T1000 (cell line): ENCODE measurements at regions not wholly inside any gene's neighbourhood (a gene's known extent, or its start where the extent isn't known, plus 50 kb on each side); places are given as distances from the start of the nearest gene placed in this dataset.

Source experiments
- DNase-seq: peaks from one replicate; lab custom pipeline; 2025; ENCODE audit warnings: mixed read lengths; lab: John Stamatoyannopoulos, UW

DNA sequence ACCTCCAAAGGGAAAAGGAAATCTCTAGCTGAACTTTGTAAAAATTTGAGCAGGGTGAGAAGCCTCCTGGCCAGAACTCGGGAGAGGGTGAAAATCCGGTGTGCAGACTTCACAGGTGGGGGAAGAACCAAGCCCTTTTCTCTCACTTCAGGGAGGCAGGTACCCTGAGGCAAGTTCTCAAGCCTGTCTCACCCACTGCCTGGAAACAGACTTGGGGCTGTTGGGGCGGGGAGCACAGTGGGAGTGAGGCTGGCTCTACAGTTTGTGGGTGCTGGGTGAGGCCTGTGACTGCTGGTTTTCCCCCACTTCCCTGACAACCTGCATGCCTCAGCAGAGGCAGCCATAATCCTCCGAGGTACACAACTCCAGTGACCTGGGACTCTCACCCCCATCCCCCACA lies 187.1 kb downstream of the KIF4B start:
- DNase-seq, result no peak

DNA sequence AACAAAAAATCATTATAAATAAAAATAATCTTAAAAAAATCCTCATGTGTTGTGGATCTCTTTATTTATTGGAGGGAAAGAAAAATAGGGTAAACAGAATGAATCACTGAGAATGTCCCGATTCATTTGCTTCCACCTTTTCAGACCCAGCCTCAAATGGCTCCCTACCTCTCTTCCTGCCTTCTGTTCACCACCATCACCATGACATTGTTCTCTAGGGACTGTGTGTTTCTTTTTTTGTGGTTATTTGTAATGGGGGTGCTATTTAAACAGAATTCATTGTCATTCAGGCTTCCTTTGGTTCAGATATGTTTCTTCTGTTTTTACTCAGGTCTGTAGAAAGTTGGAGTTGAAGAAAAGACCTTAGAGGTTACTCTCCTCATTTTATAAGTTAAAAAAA lies 198.2 kb downstream of the KIF4B start:
- DNase-seq, result no peak

DNA sequence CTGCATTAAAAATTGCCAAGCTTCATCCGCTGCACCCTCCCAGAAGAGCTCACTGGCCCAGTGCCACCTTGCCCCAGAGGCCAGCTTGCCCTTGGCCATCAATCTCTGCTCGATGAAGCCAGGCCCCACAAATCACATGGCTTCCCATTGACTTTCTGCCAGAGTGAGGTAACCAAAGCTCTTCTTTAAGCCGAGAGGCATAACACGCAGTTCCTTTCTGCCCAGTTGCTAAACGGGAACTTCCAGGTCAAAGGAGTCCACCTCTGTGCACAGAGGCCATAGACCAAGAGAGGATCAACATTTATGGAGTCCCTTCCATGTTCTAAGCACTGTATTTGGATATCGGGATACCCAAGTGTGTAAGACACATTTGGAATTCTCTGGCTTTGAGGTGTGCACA lies 208.8 kb downstream of the KIF4B start:
- no peak for DNase-seq

DNA sequence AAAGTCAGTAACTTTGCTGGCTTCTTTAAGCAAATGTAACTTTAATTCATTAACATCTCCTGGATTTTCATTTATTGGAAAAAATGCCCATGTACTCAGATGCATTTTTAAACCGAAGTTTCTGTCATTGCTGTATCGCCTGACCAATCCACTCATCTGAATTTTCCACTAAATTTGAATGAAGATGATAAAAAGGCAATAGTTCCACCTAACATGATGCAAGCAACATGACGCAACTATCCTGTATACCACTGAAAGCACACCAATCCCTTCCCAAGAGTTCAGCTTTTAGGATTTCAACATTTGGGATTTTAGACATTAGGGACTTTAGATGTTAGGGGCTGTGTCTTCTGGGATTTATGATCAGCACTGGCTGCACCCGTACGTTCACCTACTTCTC lies 215.6 kb downstream of the KIF4B start:
- no peak for DNase-seq

DNA sequence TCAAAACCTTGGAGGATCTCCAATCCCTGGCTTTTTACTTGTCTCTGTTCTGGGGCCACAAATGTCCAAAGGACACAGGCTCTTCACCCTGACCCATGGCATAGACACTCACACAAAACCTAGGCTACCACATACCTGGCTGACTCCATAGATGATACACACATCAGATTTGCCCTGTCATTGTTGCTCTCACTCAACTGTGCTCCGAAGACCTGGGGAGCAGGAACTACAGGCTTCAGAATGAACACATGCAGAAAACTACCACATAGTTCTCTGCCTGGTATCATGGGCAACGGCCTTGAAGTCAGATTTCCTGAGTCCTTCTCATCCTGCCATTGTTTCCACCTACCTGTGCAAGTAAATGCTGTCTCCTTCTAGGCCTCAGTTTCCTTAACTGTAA lies 226.2 kb downstream of the KIF4B start:
- no peak for DNase-seq

DNA sequence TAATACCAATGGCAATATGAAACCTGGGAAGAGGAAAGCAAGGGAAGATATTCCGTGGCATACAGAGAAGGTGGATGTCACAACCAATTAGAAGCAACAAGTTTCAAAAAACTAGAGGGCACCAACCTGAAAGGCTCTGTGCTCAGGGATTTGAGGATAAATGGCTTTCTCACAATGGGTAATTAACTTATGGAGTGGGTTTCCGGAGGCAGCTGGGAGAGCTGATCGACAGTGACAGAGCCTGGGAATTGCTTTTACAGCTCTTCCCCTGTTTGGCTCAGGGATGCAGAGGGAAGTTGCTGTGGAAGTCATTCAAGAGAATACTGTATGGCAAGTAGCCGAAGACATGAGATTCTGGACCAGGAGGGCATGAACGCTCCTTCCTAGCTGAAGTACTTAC lies 237.0 kb downstream of the KIF4B start:
- no peak for DNase-seq

DNA sequence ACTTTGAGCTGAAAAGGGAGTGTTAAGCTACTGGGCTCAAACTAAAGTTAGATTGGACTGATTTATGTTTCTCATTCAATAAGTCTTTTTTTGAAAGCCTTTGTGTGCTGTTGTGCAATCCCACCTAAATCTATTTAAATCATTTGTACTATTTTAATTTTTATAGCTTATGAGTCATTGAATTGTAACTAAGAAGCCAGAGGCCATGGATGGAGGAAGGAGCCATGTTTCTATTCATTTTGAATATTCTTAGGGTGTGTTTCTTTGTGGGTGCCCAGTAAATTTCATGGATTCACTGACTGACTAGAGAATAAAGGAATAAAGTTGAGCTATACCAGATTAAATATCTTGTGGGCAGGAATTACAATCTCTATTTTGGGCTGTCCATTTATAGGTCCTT lies 238.5 kb downstream of the KIF4B start:
- no peak for DNase-seq

DNA sequence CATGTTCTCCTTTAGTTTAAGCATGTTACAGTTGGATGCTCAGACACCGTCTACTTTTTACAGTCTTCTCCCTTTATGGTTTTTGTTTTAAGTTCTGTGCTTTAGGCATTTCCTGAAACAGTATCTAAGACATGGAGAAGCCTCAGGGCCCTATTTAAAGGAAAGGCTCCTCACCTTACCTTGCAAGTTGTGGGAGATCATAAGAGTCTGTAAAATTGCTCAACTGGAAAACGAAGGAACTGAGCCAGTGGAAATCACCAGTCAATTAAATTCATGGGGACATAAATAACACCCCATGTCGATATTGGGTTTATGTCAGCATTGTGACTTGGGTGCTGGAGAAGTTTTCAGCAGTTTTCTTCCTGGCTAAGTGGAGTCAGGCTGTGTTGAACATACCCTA lies 239.2 kb downstream of the KIF4B start:
- DNase-seq, result no peak

DNA sequence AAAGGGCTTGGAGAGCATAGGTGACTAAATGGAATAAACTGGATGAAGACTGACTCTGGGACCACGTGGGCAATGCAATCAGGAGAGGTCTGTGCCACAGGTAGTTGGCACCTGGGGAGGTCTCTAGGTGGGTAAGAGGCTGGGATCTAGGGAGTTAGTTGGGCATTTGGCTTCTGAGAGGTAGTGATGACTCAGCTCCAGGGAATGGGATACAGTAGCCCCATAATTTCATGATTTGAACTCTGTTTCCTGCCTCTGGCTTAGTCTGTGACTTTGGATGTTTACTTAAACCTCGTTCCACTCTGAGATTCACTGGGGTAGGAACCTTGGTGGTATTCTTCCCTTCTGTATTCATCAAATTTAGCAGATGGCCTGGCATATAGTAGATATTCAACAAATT lies 240.8 kb downstream of the KIF4B start:
- no peak for DNase-seq

DNA sequence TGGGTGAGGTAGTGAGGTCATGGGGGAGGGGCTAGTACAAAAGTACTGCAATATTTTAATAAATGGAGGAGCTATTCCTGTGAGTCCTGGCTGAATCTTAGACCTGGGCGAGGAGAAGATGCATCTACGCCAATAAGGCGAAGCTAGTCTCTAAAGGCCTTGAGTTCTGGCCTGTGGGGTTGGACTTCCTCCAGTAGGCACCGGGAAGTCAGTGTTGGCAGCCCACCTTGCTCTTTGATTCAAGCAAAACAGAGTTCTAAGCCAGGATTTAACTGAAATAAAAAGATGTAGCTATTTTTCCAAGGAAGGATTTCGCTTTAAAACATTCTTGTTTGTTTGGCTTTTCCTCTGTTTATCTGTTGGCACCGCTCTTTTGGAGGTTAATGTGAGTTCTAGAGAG lies 244.6 kb downstream of the KIF4B start:
- no peak for DNase-seq

DNA sequence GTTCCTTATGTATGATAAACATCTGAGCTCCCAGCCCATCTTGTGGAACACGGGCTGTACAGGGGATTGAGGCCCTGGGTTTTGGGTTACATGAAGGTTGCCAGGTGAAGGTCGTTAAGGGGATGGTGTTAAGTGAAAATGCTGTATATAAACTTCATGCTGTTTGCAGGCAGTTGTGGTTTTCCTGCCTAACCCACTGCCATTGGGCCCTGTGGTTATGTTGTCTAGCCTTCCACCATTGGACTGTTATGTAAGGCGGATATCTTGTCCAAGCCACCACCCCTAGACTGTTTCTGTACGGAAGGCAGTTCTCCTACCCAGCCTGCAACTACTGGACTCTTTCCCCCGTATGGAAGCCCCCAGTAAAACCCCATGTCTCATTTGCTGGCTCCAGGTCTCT lies 246.1 kb downstream of the KIF4B start:
- no peak for DNase-seq

DNA sequence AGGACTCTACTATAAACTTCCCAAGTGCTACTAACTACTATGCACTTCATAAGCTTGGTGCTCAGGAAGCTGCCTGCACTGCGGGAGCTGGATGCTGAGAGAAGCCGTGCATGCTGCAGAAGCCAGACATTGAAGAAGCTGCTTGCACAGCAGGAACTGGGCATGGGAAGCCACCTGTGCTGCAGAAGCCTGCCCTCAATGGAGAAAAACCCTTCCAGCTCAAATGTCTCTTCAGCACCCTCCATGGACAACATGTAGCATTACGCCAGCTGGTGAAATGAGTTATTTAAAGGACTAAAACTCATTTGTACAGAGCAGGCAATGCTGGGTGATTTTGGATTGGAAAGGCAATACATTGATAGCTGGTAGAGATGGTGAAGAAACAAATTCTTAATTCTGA lies 247.2 kb downstream of the KIF4B start:
- DNase-seq, result no peak

DNA sequence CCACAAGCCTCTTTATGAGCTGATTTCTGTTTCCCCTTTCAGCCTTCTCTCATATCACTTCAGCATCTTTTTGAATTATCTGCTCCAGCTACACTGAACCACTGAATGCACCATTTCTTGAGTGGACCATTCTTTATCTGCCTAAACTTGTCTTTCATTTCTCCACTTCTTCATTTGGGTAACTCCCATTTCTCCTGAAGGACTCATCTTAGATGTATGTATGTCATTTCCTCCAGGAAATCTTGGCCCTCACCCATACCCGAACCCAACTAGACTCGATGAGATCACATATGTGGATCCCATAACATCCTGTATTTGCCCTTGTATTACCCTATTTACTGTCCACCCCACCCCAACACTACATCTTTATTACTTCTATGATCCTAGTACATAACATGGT lies 249.8 kb downstream of the KIF4B start:
- DNase-seq, result no peak

DNA sequence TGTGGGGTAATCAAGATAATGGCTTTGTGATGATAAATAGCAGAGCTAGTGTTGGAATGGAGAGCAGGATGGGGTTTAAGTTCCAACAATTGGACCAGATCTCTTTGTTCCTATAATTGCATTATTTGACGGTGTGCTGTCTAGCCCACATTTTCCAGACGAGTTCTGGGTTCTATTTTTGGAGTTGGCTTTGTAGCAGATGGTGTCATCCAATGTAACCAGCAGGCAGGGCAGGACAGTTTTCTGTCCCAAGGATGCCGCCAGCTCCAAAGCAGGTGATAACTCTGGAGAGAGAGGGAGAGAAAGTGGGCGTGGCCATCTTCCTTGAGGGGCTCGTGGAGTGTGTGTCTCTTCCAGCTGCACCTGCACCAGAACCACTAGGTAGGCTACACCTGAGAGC lies 251.3 kb downstream of the KIF4B start:
- no peak for DNase-seq

DNA sequence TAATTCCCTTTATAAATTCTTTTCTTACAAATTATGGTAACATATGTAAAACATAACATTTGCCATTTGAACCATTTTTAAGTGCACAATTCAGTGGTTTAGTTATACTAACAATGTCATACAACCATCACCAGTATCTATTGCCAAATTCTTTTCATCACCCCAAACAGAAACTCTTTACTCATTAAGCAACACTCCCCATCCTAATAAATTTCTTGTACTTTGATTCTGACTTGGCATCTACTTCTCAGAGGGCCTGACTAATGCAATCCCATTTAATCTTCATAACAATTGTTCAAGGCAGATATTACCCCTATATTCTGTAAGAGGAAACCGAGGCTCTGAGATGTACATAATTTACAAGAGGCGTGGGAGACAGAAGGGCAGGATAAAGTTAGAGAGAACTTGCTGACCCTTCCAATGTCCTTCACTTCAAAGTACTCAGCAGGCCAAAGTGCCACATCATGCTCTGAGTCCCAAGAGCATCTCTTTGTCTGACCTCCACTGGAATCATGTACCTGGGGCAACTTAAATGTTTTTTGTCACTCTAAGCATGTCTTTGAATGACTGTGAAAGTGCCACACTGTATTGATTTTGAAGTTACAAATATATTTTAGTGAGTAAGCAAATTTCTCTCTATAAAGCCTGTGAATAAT lies 255.3 kb downstream of the KIF4B start:
- no peak for DNase-seq

DNA sequence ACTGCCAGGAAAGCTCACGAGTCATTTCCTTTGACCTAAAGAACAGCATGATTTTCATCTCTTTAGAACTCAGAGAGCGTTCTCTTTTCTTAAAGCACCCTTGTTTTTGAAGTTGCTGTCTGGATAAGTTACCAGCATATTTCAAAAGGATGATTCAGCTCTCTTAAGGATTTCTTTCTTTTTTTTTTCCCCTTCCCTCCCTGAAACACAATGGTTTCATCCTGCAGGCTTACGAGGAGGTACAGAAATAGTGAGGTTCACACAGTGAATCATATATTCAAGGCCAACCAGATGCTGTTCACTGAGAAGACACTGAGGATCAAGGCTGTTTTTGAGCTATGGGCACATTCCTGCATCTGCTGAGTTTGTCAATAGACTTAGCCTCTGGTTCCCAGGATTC lies 257.2 kb downstream of the KIF4B start:
- DNase-seq, result no peak

DNA sequence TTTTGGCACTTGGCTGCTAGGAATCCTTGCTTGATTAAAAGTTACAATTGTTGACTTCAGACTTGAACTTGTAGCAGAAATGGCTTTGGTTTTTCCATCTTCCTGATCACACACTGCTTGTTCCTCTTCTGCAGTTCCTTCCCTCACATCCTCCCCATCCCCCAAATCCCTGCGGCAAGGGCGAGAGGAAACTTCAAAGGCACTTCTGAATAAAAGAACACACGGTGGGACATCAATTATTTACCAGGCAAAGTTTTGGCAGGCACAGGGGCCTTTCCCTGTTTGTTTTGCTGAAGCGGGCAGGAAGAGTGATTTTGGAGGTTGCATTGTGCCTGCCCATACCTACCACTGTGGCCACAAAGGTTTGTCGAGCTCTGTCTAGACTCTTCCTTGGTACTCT lies 260.9 kb downstream of the KIF4B start:
- DNase-seq, result no peak

DNA sequence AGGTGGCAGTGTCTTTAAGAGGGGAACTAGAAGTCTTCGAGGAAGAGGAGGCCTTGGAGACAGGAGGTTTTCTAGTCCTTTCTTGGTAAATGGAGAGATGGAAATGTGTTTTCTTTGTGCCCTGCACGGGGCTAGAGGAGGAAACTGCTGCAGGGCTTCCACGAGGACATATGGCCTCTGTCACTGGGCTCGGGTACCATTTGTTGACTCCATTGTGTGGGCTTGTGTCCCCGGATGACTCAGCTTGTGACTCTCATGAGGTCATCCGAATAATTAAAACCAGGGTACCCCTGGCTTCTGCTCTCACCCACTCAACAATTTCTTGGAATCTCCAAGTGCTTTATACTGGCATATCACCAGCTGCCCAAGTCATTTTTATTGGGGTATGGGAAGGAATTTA lies 261.7 kb downstream of the KIF4B start:
- DNase-seq, result no peak

DNA sequence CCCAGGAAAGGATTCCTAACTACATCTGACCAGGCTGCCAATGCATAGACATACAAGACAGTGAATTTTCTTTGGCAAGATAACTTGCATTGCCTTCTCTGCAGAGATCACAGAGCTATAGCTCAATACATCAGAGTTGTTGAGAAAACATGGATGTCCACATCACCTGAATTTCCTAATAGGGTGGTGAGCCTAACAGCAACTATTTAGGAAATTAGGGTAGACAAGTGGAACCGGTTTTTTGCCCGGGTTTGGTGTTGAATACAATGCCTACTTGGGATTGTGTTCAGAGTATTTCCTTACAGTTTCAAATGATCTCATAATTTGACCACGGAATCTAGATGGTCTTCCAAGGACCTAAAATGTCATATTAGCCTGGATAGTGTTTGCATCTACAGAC lies 262.7 kb downstream of the KIF4B start:
- no peak for DNase-seq

DNA sequence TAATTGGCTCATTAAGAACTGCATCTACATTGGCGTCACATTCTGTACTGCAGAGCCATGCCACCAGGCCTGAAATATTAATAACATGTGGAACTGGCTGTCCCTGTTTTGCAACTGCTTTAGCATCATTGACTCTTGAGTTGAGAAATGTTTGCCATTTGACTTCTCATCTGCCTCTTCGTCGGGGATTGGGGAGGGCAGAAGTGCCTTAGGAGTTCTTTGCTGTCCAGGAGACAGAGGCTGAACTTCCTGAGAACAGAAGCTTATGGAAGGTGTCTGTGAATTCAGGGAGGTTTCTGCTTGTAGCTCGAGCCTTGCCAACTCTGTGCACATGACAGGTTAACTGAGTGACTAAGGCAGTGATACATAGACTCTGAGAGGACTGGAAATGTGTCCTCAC lies 265.0 kb downstream of the KIF4B start:
- no peak for DNase-seq

DNA sequence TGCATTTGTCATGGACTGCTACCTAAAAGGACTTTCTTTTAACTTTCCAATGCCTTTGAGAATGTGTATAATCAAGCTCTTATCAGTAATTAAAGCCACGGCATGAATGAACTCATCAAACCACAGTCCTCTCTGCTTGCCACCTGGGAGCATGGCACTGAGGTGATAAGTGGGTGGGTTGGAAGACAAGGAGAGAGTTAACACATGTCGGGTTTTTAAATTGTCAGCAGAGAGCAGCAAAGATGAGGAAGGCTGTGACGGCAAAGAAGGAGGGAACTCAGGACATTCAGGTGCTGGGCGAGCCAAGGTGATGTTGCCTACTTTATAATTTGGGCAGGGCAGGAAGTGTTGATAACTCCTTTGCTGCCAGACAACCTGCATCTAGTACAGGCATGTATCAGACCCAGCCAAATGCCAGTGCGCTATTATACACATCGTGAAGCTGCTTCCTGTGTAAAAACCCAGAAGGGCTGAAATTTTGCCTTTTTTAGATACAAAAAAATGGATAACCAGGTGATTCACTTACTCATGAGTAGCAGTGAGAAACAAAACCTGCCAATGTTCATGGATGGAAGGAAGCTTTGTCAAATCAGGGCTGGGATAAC lies 269.1 kb downstream of the KIF4B start:
- no peak for DNase-seq

DNA sequence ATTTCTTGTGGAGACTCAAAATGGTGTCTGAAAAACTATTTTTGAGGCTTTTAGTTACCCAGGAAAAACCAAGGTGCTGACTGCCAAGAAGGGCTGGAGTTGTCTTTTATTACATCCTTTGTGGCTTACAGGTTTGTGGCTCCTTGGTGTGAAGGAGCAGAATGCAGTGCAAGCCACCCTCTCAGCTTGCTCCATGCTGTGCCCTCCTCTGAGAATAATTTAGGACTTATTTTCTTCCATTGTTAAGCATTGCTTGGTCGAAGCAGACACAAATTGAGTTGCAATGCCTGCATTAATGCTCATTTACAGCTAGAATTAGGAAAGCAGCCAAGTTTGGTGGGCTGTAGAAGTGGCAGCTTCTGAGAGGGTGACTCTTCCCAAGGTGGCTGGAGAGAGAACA lies 272.2 kb downstream of the KIF4B start:
- DNase-seq, result no peak

DNA sequence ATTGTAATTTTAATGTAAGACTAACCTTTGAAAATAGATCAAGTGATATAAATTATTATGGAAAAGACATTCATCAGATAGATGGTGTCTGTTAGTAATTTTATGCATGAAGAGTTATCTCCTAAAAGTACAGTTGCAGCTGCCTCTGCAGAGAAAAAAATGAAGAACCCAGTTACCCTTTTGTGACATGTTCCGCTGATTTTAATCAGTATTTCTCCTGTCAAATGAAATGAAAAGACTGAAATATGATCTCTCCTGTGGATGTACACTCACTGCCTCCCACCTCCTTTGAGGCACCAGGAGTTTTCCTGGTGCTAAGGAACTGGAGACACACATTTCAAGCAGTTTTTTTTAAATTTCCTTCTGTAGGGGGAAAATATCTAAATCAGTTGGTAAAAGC lies 277.4 kb downstream of the KIF4B start:
- no peak for DNase-seq

DNA sequence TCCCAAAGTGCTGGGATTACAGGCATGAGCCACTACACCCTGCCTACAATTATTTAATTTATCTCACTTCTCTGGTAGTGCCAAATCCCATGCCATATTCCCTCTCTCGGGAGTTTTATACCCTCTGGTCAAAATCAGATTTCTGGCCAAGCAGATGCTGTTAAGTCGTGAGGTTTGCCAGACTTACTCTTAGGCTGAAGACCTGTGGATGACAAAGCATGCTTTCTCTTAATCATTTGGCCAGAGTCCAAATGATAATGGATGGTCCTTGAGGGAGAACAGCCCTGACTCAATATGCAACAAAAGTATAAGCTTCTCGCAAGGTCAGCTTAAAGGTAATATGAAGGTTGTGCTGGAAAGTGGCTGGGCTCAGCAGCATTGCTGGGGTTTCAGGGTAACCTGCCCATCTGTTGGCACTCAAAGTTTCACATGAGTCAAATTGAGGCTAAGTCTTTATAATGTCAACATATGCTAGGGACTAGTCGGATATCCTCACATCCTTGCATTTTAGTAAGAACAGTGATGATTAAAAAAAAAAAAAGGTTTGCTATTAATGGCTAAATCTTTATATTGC lies 280.1 kb downstream of the KIF4B start:
- DNase-seq, result no peak
